NCI-H345 treated with DMSO at 0.1 percent for 48 hours (cell line): ENCODE measurements at regions not wholly inside any gene's neighbourhood (a gene's known extent, or its start where the extent isn't known, plus 50 kb on each side); places are given as distances from the start of the nearest gene placed in this dataset.
"Not testable (repeated sequence)": the region's sequence is repeated elsewhere in the genome, so short reads cannot be mapped to it uniquely, and the experiment has no call there.

Experiments
- DNase-seq: peaks from one replicate; lab custom pipeline; 2025; ENCODE audit not compliant: unreplicated experiment; lab: John Stamatoyannopoulos, UW

- no peak for DNase-seq
These were observed 54.8 kb downstream of the OTUD1 start for GRCh38 chr10:23493711-23494110.

- no peak for DNase-seq
These were observed 57.9 kb downstream of the OTUD1 start for GRCh38 chr10:23496727-23497126.

- DNase-seq, result no peak
These were observed 60.7 kb downstream of the OTUD1 start for GRCh38 chr10:23499372-23500132.

- no peak for DNase-seq
These were observed 67.1 kb downstream of the OTUD1 start for GRCh38 chr10:23505797-23506465.

GRCh38 chr10:23512355-23513058, 73.6 kb downstream of the OTUD1 start:
- no peak for DNase-seq

GRCh38 chr10:23513621-23514020, 74.7 kb downstream of the OTUD1 start:
- DNase-seq, result not testable (repeated sequence)

- DNase-seq, result no peak
These were observed 75.4 kb downstream of the OTUD1 start for GRCh38 chr10:23514321-23514720.

GRCh38 chr10:23516530-23516929, 77.7 kb downstream of the OTUD1 start:
- no peak for DNase-seq

- no peak for DNase-seq
These were observed 78.3 kb downstream of the OTUD1 start for GRCh38 chr10:23517155-23517554.

- no peak for DNase-seq
These were observed 82.9 kb downstream of the OTUD1 start for GRCh38 chr10:23521735-23522134.

GRCh38 chr10:23522345-23522744, 83.5 kb downstream of the OTUD1 start:
- no peak for DNase-seq

GRCh38 chr10:23523251-23523650, 84.4 kb downstream of the OTUD1 start:
- no peak for DNase-seq

- DNase-seq, result no peak
These were observed 86.5 kb downstream of the OTUD1 start for GRCh38 chr10:23525406-23525805.

- DNase-seq, result no peak
These were observed 89.5 kb downstream of the OTUD1 start for GRCh38 chr10:23528419-23528818.

- no peak for DNase-seq
These were observed 90.8 kb downstream of the OTUD1 start for GRCh38 chr10:23529625-23530024.

- DNase-seq, result no peak
These were observed 91.2 kb downstream of the OTUD1 start for GRCh38 chr10:23530079-23530478.

- no peak for DNase-seq
These were observed 94.3 kb downstream of the OTUD1 start for GRCh38 chr10:23533212-23533611.

- no peak for DNase-seq
These were observed 95.5 kb downstream of the OTUD1 start for GRCh38 chr10:23534326-23534725.

- DNase-seq, result no peak
These were observed 95.9 kb downstream of the OTUD1 start for GRCh38 chr10:23534761-23535160.

- DNase-seq, result no peak
These were observed 96.5 kb downstream of the OTUD1 start for GRCh38 chr10:23535381-23535780.

GRCh38 chr10:23538968-23539367, 100.1 kb downstream of the OTUD1 start:
- DNase-seq, result no peak

- no peak for DNase-seq
These were observed 101.6 kb downstream of the OTUD1 start for GRCh38 chr10:23540401-23541030.
